K562 (cell line): ENCODE measurements at regions not wholly inside any gene's neighbourhood (a gene's known extent, or its start where the extent isn't known, plus 50 kb on each side); places are given as distances from the start of the nearest gene placed in this dataset.

Experiments used
- ARID2 ChIP-seq: fragments of 450-650 bp; IDR thresholded peaks from 2 replicates; pipeline ENCODE4 v1.6.1; 2017; ENCODE audit warnings: antibody characterized with exemption, mild to moderate bottlenecking
- FOXM1 ChIP-seq, 2 experiments: fragments of 450-650 bp in 1 of 2; sonication (generic) in 1 of 2; formaldehyde crosslinking in 1 of 2; IDR thresholded peaks; 2 replicates each; pipeline versions ENCODE4 v1.6.1 to v1.9.0; 2017 to 2022; ENCODE audit warnings: low read depth in 2 of 2, mild to moderate bottlenecking in 2 of 2, missing genetic modification reagents in 1 of 2, moderate library complexity in 1 of 2
- HDAC2 ChIP-seq: fragments of 450-650 bp; IDR thresholded peaks from 2 replicates; pipeline ENCODE4 v1.6.1; 2016; ENCODE audit warnings: mild to moderate bottlenecking
- POLR2A ChIP-seq: fragments of 450-650 bp; conservative IDR thresholded peaks from 2 replicates; pipeline ENCODE4 v1.6.1; 2016
- RAD21 ChIP-seq, 2 experiments: fragments of 250-450 bp in 1 of 2; fragments of 450-650 bp in 1 of 2; sonication (Bioruptor Pico) in 1 of 2; formaldehyde crosslinking in 1 of 2; IDR thresholded peaks in 1 of 2; conservative IDR thresholded peaks in 1 of 2; 2 replicates each; pipeline versions ENCODE4 v1.4.0 to v1.8.0; 2020 to 2022; ENCODE audit warnings: mild to moderate bottlenecking in 2 of 2, moderate library complexity in 1 of 2
- TF ChIP-seq, protein P1 (sequence below): sonication (generic); formaldehyde crosslinking; IDR thresholded peaks from 2 replicates; pipeline ENCODE4 v1.8.0; 2022; ENCODE audit warnings: mild to moderate bottlenecking, missing genetic modification reagents
- TF ChIP-seq, protein P2 (sequence below): fragments of 250-450 bp; sonication (Bioruptor Pico); IDR thresholded peaks from 2 replicates; pipeline ENCODE4 v1.5.0; 2021
- TF ChIP-seq, protein P3 (sequence below): fragments of 250-450 bp; sonication (Bioruptor Pico); IDR thresholded peaks from 2 replicates; pipeline ENCODE4 v1.8.0; 2021; ENCODE audit warnings: borderline replicate concordance, mild to moderate bottlenecking, moderate library complexity; ENCODE audit not compliant: poor library complexity, severe bottlenecking
- TF ChIP-seq, protein P4 (sequence below): fragments of 250-450 bp; sonication (Bioruptor Pico); IDR thresholded peaks from 2 replicates; pipeline ENCODE4 v1.5.1; 2021; ENCODE audit warnings: mild to moderate bottlenecking
- TF ChIP-seq, protein P5 (sequence below): sonication (generic); formaldehyde crosslinking; IDR thresholded peaks from 2 replicates; pipeline ENCODE4 v1.9.0; 2022; ENCODE audit warnings: mild to moderate bottlenecking, missing genetic modification reagents
- TF ChIP-seq, protein P6 (sequence below), 3 experiments: IDR thresholded peaks in 2 of 3; conservative IDR thresholded peaks in 1 of 3; 2 replicates each; pipeline ENCODE4 v1.5.1; 2011 to 2012; ENCODE audit warnings: low read length in 3 of 3, mild to moderate bottlenecking in 3 of 3, control low read depth in 2 of 3, improper control_type of control experiment in 1 of 3, inconsistent platforms in 1 of 3, low read depth in 1 of 3, mixed read lengths in 1 of 3, moderate library complexity in 1 of 3; ENCODE audit not compliant: insufficient read depth in 2 of 3
- TF ChIP-seq, protein P7 (sequence below): fragments of 450-650 bp; IDR thresholded peaks from 2 replicates; pipeline ENCODE4 v1.6.1; 2016

DNA sequence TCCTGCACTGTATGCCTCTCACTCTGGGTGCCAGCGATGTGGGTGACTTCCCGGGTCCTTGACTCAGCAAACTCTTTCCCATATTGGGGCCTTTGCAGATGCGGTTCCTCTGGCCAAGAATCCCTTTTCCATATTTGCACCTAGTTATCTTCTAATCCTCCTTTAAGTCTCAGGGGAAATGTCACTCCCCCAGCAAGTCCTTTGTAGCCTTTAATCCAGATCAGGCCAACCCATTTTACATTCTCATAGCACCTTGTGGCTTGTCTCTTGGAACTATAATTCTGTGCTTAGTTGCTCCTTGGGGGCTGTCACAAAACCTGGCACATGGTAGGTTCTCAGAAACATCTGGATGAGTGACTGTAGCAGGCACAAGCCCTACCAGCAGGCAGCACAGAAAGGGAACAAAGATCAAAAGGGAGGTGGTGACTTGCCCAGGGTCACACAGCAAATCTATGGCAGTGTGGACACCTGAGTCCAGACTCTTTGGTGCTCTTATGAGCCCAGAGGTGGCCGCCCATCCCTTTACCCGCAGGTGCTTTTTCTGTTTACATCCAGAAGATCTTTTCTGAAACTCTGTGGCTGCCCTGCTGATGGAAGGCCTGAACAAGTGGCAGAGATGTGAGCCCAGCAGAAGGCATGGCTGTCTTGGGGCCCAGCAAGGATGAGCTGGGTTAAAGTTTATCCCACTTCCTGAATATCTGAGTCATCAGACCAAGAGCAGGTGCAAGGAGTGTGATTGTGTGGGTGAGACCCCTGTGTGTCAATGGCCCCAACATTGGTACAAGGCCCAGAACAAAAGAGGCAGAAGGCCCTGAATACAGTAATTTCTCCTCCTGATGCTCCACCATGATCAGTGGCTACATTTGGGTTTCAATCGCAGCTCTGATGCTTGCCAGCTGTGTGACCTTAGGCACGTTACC lies 78.6 kb upstream of the GRK3 start:
- TF ChIP-seq, protein P1, sequence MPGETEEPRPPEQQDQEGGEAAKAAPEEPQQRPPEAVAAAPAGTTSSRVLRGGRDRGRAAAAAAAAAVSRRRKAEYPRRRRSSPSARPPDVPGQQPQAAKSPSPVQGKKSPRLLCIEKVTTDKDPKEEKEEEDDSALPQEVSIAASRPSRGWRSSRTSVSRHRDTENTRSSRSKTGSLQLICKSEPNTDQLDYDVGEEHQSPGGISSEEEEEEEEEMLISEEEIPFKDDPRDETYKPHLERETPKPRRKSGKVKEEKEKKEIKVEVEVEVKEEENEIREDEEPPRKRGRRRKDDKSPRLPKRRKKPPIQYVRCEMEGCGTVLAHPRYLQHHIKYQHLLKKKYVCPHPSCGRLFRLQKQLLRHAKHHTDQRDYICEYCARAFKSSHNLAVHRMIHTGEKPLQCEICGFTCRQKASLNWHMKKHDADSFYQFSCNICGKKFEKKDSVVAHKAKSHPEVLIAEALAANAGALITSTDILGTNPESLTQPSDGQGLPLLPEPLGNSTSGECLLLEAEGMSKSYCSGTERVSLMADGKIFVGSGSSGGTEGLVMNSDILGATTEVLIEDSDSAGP (CRISPR knock-in tag): no peak
- TF ChIP-seq, protein P2, sequence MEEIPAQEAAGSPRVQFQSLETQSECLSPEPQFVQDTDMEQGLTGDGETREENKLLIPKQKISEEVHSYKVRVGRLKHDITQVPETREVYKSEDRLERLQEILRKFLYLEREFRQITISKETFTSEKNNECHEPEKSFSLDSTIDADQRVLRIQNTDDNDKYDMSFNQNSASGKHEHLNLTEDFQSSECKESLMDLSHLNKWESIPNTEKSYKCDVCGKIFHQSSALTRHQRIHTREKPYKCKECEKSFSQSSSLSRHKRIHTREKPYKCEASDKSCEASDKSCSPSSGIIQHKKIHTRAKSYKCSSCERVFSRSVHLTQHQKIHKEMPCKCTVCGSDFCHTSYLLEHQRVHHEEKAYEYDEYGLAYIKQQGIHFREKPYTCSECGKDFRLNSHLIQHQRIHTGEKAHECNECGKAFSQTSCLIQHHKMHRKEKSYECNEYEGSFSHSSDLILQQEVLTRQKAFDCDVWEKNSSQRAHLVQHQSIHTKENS: no peak
- TF ChIP-seq RAD21 (CRISPR knock-in tag; conservative IDR thresholded peaks at IDR 0.05 in 1 of 2, IDR thresholded peaks at IDR 0.05 in 1 of 2) (no peak), HDAC2 (no peak), FOXM1 (IDR thresholded peaks at IDR 0.05; ENCODE audit: low read depth) (no peak), FOXM1 (CRISPR knock-in tag; IDR thresholded peaks at IDR 0.05; ENCODE audit: low read depth) (no peak), ARID2 (no peak), POLR2A (no peak)
- TF ChIP-seq, protein P3, sequence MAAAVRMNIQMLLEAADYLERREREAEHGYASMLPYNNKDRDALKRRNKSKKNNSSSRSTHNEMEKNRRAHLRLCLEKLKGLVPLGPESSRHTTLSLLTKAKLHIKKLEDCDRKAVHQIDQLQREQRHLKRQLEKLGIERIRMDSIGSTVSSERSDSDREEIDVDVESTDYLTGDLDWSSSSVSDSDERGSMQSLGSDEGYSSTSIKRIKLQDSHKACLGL (CRISPR knock-in tag): no peak
- TF ChIP-seq, protein P4, sequence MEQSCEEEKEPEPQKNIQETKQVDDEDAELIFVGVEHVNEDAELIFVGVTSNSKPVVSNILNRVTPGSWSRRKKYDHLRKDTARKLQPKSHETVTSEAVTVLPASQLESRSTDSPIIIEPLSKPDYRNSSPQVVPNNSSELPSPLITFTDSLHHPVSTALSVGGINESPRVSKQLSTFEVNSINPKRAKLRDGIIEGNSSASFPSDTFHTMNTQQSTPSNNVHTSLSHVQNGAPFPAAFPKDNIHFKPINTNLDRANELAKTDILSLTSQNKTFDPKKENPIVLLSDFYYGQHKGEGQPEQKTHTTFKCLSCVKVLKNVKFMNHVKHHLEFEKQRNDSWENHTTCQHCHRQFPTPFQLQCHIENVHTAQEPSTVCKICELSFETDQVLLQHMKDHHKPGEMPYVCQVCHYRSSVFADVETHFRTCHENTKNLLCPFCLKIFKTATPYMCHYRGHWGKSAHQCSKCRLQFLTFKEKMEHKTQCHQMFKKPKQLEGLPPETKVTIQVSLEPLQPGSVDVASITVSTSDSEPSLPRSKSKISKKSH: no peak
- TF ChIP-seq, protein P5, sequence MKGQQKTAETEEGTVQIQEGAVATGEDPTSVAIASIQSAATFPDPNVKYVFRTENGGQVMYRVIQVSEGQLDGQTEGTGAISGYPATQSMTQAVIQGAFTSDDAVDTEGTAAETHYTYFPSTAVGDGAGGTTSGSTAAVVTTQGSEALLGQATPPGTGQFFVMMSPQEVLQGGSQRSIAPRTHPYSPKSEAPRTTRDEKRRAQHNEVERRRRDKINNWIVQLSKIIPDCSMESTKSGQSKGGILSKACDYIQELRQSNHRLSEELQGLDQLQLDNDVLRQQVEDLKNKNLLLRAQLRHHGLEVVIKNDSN (CRISPR knock-in tag): no peak
- TF ChIP-seq, protein P6, sequence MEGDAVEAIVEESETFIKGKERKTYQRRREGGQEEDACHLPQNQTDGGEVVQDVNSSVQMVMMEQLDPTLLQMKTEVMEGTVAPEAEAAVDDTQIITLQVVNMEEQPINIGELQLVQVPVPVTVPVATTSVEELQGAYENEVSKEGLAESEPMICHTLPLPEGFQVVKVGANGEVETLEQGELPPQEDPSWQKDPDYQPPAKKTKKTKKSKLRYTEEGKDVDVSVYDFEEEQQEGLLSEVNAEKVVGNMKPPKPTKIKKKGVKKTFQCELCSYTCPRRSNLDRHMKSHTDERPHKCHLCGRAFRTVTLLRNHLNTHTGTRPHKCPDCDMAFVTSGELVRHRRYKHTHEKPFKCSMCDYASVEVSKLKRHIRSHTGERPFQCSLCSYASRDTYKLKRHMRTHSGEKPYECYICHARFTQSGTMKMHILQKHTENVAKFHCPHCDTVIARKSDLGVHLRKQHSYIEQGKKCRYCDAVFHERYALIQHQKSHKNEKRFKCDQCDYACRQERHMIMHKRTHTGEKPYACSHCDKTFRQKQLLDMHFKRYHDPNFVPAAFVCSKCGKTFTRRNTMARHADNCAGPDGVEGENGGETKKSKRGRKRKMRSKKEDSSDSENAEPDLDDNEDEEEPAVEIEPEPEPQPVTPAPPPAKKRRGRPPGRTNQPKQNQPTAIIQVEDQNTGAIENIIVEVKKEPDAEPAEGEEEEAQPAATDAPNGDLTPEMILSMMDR (IDR thresholded peaks at IDR 0.05 in 2 of 3, conservative IDR thresholded peaks at IDR 0.05 in 1 of 3; ENCODE audit: insufficient read depth in 2 of 3, low read depth in 1 of 3, low read length in 3 of 3): no peak
- TF ChIP-seq, protein P7, sequence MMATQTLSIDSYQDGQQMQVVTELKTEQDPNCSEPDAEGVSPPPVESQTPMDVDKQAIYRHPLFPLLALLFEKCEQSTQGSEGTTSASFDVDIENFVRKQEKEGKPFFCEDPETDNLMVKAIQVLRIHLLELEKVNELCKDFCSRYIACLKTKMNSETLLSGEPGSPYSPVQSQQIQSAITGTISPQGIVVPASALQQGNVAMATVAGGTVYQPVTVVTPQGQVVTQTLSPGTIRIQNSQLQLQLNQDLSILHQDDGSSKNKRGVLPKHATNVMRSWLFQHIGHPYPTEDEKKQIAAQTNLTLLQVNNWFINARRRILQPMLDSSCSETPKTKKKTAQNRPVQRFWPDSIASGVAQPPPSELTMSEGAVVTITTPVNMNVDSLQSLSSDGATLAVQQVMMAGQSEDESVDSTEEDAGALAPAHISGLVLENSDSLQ: no peak
